Skin of body (tissue), 1 donor: ENCODE measurements at regions not wholly inside any gene's neighbourhood (a gene's known extent, or its start where the extent isn't known, plus 50 kb on each side); places are given as distances from the start of the nearest gene placed in this dataset.

Source experiments
- DNase-seq: peaks from one replicate; lab custom pipeline; 2025; lab: John Stamatoyannopoulos, UW

DNA sequence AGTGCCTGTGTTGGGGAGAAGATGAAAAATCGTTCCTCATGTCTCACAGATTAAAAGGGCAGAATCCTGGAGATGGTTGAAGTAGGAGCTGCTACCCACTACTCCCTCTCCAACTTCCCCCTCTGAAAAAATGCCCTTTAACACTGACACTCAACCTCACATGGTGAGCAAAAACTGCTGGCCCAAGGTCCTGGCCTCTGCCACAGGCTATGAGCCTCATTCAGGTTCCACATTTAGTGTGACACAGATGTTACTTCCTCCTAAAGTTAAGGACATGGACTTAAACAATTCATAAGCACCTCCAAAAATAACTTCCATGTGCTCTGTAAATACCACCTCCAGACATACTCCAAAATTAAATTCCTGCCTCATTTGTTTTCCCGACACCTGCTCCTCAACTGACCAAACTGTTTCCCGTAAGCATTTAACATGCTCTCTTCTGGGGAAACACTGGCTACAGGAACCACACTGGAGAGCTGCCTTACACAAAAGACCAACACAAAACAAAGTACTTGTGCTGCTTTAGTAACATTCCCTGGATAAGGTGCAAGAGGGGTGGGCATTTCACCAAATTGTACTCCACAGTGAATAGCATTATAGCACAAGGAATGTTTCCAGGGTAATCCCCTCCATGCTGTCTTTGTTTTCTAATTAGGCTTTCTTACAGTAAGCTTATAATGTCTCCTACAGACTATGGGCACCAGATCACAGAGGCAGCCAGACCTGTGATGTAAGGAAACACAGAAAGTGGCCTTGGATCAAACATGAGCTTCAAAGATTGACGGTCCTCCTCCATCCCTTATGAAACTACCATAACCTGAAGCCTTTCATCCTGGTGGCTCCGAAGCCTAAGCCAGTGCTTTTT lies 57.0 kb downstream of the PHLDA1 start:
- DNase-seq, result no peak

- no peak for DNase-seq
Measured at GRCh38 chr12:75971253-75971652, 60.3 kb downstream of the PHLDA1 start.

GRCh38 chr12:75970310-75970709 lies 61.3 kb downstream of the PHLDA1 start:
- no peak for DNase-seq

DNA sequence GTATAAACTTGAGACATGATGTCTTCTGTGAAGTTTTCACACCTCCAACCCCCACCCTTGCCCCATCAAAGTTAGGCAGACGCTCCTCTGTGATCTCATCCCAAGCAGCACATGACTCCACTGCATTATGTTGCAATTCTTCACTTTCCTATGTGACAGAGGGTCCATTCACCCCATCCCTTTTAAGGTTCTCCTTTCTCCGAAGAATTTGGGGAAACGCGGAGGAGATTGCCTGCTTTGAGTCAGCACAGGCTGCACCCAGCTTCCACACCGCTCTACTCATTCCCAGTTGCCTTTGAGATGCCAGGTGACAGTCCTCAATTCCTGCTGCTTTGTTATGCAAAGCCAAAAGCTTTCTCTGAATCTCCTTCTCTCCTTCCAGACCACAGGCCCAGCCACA lies 61.8 kb downstream of the PHLDA1 start:
- no peak for DNase-seq

DNA sequence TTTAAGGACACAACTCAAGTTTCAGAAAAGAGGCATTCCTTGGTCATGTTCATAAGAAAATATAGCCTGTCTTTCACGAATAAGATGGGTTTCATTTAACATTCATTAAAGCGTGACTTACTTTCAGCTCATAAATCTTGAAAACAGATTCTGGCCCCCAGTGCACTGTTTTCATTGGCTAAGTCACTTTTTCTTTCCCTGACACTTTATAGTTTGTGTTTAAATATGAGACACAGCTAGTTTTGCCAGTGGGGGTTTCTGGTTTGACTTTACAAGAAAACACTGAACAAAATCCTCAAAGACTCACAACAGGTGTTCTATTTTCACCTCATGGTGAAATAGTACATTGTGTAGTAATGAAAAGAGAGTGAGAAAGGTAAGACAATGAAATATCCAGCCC lies 65.9 kb downstream of the PHLDA1 start:
- DNase-seq, result no peak

DNA sequence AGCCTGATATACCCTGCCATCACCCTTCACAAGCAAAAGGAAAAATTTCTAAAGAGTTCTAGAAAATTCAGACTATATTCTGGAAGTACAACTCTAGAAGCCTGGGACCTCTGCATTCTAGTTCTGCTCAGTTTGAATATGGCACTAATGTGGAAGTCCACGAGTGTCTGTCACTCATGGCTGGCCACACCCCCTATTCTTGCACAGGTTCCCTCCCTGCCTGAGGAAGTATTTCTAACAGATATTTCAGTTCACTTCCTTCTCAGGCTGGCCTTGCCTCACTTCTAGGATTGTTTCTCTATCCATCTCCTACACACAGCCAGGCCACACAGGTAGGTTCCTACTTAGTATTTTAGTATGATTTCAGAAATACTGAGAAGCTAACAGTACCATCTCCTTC lies 67.4 kb downstream of the PHLDA1 start:
- DNase-seq, result no peak

DNA sequence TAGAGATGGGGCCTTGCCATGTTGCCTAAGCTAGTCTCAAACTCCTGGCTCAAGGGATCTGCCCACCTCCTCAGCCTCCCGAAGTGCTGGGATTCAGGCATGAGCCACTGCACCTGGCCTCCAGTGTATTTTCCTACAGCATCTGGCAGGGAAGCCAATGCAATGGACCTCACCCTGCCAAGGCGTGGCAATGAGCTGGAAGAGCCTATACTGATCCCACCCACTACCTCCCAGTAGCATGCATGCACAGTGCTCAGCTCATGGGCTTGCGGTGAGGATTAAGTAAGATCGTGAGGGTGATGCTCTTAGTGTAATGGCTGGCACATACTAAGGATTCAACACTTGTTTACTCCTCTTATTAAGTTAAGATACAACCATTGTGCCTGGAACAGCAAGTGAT lies 69.7 kb downstream of the PHLDA1 start:
- no peak for DNase-seq

DNA sequence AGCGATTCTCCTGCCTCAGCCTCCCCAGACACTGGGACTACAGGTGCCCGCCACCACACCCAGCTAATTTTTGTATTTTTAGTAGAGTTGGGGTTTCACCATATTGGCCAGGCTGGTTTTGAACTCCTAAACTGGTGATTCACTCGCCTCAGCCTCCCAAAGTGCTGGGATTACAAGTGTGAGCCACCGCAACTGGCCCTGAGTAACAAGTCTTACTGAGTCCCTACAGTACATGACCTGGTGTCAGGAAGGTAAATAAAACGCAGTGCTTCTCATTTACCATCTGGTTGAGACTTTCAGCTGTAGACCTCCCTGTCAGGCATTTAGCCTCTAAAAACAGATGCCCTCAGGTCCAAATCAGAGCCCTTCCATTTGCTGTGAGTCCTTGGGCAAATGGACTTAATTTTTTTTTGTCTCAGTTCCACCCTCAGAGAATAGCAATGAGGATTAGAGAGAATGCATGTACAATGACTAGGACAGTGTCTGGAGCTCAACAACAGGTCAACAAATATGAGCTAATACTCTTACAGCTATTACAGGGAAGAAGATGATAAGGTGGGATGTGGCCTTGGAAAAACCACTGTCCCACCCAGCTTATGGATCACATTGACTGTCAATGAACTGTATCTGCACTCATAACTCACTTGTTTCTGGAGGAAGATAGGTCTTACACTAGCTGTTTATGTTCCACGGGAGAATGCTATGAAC lies 70.5 kb downstream of the PHLDA1 start:
- DNase-seq, result no peak

DNA sequence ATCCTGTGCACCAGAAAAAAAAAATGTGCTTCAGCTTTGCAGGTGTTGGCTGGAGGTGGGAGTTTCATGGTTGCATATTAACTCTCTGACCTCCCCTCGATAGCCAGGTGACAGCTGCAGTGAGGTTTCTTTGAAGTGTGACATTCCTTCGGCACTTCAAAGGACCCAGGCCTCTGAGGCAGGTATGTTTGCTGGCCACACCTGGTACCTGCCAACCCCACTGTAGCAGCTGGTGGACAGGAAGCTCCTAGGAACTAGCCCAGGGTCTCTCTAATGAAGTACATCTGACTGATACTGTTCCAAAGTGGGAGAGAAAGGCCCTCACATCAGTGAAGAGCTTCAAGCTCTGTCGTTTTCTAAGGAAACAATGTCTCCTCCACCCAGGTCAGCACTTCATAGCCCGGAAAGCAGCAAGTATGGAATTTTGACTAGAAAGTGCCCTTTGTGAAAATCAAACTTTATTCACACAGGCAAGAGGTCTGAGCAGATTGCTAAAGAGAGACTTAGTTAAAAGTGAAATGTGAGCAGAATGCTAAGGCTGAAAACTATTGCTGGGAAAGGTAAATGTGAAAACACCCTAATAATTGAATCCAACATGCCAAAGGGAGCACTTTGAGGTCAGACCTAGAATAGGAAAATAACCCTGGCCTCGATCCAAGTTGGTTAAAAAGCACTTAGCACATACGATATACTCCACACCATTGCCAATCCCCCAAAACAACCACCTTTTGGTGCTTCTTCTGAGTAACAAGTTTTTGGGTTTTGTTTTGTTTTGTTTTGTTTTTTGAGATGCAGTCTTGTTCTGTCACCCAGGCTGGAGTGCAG lies 71.3 kb downstream of the PHLDA1 start:
- DNase-seq, result no peak

DNA sequence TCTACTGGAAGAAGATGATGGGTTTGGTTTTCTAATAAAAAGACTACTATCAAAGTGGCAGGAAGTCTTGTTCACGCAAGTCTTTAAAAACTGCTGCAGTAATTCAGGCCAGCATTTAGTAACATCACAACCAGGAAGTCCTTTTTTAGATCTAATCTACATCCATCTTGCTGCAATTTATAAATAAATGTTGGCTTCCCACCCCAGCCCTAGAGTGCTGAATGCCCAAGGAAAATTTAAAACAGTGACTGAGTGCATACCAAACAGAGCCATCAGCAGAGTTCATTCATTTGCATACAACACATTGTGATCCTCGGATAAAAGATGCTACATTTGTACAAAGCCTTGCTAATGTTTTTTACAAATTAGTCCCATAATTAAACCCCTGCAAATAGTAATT lies 72.1 kb downstream of the PHLDA1 start:
- DNase-seq, result no peak

DNA sequence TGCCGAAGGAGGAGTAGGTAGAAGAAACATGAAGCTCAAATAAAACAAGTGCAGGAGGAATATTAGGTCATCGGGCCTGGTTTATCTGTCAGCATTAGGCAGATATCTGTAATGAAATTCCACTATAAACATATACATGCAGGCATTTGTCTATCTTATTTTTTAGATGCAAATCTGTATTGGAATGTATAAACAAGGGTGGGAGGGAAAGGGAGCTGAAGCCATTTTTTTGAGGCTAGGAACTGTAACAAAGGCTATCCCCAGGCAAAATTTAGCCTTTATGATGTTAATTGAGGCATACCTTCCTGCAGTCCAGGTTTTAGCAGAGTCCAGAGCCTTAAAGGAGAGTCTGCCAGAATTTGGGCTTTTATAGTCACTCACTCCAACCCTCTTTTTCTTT lies 72.5 kb downstream of the PHLDA1 start:
- DNase-seq, result no peak

DNA sequence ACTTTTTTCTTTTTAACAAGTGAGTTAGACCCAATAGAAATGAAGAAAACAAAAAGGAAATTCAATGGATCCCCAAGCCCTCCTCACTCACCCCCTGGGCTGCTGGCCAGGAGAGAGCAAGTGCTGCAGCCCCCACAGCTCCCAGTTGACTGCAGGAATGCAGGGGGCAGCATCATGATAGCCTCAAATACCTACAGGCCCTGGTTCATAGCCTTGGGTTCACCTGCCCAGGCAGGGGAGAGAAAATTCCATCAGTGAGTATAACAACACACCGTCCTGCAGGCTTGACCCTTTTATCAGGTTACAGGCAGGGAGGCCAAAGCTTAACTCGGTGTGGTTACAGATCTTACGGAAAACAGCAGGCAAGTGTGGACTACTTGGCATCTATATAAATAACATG lies 76.3 kb downstream of the PHLDA1 start:
- no peak for DNase-seq

DNA sequence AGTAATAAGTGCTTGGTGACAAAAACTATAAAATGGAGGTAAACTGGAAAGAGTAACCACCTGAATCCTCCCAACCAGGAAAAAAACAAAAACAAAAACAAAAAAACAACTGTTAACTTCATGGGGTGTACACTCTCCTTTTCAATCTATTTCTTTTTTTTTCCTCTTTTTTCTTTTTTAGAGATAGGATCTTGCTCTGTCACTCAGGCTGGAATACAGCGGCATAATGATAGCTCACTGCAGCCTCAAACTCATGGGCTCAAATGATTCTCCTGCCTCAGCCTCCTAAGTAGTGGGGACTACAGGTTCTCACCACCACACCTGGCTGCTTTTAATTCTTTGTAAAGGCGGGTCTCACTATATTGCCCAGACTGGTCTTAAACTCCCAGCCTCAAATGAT lies 76.8 kb downstream of the PHLDA1 start:
- no peak for DNase-seq

GRCh38 chr12:75954041-75954440 lies 77.5 kb downstream of the PHLDA1 start:
- no peak for DNase-seq

DNA sequence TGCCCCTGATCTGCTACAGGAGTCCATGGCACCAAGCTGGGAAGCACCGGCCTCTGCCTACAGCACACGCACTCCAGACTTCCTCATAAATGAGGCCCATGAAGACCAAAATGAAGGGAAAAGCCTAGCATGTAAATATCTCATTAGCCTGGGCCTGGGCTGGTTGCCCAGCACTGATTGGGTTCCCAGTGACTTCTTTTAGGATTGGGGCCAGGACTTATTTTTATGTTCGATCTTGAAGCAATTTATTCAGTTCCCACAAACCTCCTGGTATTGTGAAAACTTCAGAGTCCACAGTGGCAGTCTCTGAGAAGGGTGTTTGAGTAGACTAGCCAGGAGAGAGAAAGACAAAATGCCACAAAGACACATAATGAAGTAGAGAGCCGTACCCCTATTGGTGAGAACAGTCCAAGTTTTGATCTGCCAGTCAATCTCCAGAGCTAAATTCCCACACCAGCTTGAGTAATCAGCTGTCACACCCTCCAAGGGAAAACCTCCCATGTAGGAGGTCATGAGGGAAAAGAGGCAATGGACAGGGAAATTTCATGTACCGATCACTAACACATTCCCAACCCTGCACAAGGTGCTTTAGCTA lies 78.2 kb downstream of the PHLDA1 start:
- peak; percentile 62 for DNase-seq

GRCh38 chr12:75951399-75952278 lies 79.9 kb downstream of the PHLDA1 start:
- no peak for DNase-seq

GRCh38 chr12:75947156-75947723 lies 84.3 kb downstream of the PHLDA1 start:
- no peak for DNase-seq

DNA sequence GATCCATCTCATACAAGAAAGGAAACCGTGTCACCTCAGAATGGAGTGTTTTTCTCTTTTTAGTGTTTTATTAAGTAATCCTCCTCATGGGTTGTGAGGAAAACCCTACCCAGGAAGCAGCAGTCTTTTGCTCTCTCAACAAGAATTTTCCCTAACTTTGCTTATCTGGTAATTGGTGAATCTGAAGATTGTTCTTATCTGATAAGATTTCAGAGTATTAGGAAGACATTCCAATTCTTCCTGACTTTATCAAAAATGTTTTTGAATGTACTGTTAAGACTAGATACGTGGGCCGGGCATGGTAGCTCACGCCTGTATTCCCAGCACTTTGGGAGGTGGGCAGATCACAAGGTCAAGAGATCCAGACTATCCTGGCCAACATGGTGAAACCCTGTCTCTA lies 86.0 kb downstream of the PHLDA1 start:
- no peak for DNase-seq

GRCh38 chr12:75944905-75945432 lies 86.6 kb downstream of the PHLDA1 start:
- no peak for DNase-seq
